ENCODE measurements at regions not wholly inside any gene's neighbourhood (a gene's known extent, or its start where the extent isn't known, plus 50 kb on each side); places are given as distances from the start of the nearest gene placed in this dataset.

DNA sequence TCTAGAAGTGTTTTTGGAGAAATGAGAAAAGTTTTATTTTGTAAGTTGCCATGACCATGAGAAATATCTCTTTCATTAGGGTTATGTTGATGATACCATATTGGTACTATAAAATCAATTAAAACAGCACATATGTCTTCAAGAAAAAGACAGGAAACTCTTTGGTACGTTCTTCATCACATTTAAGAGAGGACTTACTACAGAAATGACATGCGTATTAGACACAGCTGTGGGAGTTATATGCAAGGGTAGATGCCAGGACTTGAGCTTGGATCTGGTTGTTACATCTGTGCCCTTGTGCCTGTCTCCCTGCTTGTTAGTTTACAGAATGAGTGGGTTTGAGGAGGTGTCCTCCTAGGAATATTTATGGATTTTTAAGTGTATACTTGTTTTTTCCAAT lies 103.4 kb upstream of the P2RY1 start:
- ATAC-seq (no peak), DNase-seq (no peak)
- no peak overlapping the region for H3K4me3 Mint-ChIP-seq
- H3K4me1 Mint-ChIP-seq: no peaks in the 10 kb centered on the region
- H3K9me3 ChIP-seq (ENCODE audit: control insufficient read depth, low read length, poor library complexity, severe bottlenecking): no peaks in the 10 kb centered on the region
- no peaks in the 10 kb centered on the region for H3K36me3 Mint-ChIP-seq (ENCODE audit: low read depth)
- H3K27me3 Mint-ChIP-seq: no peaks in the 10 kb centered on the region
- H3K27ac Mint-ChIP-seq: no peak overlapping the region

DNA sequence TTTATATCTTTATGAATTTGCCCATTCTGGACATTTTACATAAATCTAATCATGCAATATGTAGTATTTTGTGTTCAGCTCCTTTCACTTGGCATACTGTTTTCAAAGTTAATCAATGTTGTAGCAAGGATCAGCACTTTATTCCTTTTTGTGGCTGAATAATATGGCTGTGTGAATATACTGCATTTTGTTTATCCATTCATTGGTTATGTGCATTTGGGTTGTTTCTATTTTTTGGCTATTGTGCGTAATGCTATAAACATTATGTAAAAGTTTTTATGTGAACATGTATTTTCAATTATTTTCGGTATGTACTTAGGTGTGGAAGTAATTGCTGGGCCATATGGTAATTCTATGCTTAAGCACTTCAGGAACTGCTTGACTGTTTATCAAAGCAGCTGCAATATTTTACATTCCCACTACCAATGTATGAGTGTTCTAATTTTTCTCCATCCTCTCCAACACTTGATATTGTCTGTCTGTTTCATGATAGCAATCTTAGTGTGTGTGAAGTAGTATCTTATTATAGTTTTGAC lies 101.3 kb upstream of the P2RY1 start:
- ATAC-seq (no peak), DNase-seq (no peak)
- no peaks in the 10 kb centered on the region for H3K36me3 Mint-ChIP-seq (ENCODE audit: low read depth)
- H3K9me3 ChIP-seq (ENCODE audit: control insufficient read depth, low read length, poor library complexity, severe bottlenecking): no peaks in the 10 kb centered on the region
- H3K4me1 Mint-ChIP-seq: no peaks in the 10 kb centered on the region
- no peak overlapping the region for H3K27ac Mint-ChIP-seq
- H3K4me3 Mint-ChIP-seq: no peak overlapping the region
- peaks cover 4% of the 10 kb centered on the region for H3K27me3 Mint-ChIP-seq

DNA sequence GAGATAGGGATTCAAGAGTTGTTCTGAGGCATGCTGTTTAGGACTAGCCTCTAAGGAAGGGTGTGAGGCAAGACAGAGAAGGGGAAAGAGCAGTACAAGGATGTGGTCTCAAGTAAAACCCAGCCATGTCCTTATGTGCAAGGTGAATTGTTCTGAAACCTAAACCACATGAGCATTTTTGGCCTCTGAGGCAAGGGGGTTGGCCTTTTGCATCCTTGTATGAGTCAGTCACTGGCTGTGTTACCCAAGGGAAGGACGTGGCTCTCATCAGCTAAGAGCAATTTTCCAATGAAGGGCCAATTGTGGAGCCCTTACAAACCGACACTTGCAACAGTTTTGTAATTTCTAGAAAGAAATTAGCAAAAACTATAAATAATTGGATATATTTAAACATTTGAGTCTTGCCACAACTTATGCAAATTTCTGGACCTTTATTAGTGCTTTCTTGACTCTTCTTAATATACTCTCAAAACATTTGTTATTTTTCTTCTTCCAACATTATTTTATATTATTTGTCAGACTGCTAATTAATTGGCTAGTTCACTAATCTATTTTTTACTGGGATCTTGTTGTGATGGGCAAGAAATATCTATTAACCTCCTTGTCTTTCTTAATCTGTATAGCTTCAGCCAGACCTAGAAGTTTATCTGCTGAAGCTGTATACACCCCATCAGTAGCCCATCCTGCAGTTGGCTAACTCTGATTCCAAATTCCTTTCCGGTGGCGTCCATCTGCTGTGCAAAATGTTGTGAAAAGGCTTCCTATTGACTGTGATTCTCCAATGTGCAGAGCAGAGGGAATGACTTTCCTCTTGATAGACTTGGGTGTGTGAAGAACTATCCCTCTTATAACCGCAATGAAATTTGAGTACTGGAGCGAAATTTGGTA lies 97.7 kb upstream of the P2RY1 start:
- H3K9me3 ChIP-seq (ENCODE audit: control insufficient read depth, low read length, poor library complexity, severe bottlenecking): no peaks in the 10 kb centered on the region
- Mint-ChIP-seq H3K36me3 (ENCODE audit: low read depth) (no peaks in the 10 kb centered on the region), H3K27me3 (peaks cover 4% of the 10 kb centered on the region), H3K4me3 (no peak overlapping the region), H3K4me1 (no peaks in the 10 kb centered on the region), H3K27ac (no peak overlapping the region)
- ATAC-seq (no peak), DNase-seq (no peak)

DNA sequence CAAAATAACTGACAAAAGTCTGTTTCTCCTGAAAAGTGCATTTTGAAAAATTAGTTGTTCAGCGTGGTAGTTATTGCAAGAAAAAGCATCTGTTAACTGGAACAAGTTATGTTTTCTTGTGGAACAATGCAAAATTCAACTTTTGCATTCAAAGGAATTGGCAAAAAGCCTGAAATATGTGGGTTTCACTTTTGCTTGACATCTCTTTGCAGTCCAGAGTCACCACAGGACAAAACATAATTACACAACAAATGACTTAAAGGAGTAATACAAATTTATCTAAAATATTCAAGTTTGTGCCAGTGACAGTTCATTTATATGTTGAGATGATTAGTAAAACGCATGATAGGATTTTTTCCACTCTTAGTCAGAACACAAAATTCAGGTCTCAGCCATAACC lies 96.3 kb upstream of the P2RY1 start:
- Mint-ChIP-seq H3K27ac (no peak overlapping the region), H3K4me3 (no peak overlapping the region), H3K4me1 (no peaks in the 10 kb centered on the region), H3K27me3 (peaks cover 4% of the 10 kb centered on the region), H3K36me3 (ENCODE audit: low read depth) (no peaks in the 10 kb centered on the region)
- no peaks in the 10 kb centered on the region for H3K9me3 ChIP-seq (ENCODE audit: control insufficient read depth, low read length, poor library complexity, severe bottlenecking)
- DNase-seq (no peak), ATAC-seq (no peak)

DNA sequence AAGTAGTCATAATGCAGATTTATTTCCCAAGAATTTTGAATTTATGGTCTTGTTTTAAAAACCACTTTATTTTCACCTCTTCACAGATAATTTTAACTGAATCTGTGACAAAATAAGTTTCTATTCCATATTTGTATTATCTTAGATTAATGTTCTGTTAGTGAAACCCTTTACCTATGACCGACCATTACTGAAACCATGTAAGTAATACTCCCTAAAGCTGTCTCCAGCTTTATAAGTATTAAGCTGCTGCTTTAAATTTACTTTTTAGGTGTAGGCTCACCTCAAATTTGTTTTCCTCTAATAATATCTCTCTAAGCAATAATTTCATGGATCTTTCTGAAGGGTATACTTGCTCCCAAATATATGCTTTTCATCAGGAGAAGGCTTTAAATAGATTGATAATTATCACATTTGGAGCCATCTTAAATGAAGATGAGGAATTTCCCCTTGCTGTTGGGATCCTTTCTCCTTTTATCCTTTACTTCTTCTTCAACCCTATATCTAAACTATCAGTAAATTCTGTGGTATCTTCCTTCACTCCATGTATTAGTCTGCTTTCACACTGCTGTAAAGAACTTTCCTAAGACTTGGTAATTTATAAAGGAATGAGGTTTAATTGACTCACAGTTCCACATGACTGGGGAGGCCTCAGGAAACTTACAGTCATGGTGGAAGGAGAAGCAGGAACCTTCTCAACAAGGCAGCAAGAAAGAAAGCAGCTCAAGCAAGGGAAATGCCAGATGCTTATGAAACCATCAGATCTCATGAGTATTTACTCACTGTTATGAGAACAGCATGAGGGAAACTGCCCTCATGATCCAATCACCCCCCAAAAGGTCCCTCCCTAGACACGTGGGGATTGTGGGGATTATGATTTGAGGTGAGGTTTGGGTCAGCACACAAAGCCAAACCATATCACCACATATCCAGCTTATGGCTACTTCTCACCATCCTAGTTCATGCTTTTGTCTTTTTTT lies 92.3 kb upstream of the P2RY1 start:
- no peaks in the 10 kb centered on the region for H3K4me1 Mint-ChIP-seq
- DNase-seq (no peak), ATAC-seq (no peak)
- H3K9me3 ChIP-seq (ENCODE audit: control insufficient read depth, low read length, poor library complexity, severe bottlenecking): no peaks in the 10 kb centered on the region
- no peak overlapping the region for H3K4me3 Mint-ChIP-seq
- H3K27me3 Mint-ChIP-seq: peaks cover under 1% of the 10 kb centered on the region
- no peak overlapping the region for H3K27ac Mint-ChIP-seq
- no peaks in the 10 kb centered on the region for H3K36me3 Mint-ChIP-seq (ENCODE audit: low read depth)

DNA sequence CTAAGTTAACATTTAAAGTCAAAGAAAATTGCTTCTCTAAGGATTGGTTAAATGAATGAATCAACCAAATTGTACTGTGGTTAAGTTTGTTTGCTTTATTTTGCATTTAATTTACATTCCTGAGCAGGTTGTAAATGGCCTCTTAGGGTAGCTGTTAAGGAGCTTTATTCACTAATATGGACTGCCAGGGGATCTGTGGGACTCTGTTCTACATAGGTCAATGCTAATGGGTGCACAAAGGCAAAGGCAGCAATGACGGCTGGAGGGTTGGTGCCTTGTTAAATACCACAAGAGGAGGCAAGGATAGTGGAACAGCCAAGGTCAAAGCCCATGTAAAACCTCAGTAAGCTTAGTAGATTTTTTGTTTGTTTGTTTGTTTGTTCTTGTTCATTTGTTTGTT lies 89.3 kb upstream of the P2RY1 start:
- no peak overlapping the region for H3K4me3 Mint-ChIP-seq
- no peak overlapping the region for H3K27ac Mint-ChIP-seq
- H3K36me3 Mint-ChIP-seq (ENCODE audit: low read depth): no peaks in the 10 kb centered on the region

DNA sequence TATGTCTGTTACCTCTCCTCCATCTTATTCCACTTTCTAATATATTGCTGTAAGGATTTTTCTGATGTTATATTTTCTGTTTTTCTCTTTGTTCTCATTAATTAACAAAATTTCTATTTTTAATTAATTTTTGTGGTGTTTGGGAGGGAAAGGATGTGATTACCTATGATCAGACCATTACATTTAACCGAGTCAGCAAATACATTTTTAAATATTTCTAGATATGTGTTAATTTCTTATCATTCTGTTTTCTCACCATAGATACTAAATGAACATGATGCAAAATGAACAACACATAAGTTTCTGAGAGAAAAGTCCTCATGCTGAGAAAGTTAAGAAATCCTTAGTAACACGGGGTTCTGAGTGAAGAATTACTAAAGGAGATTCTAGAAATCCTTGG lies 80.6 kb upstream of the P2RY1 start:
- no peaks in the 10 kb centered on the region for H3K9me3 ChIP-seq (ENCODE audit: control insufficient read depth, low read length, poor library complexity, severe bottlenecking)
- ATAC-seq: no peak
- H3K4me1 Mint-ChIP-seq: no peaks in the 10 kb centered on the region

More for the DNA sequence above, 89.3 kb upstream of the P2RY1 start:
- Mint-ChIP-seq H3K4me1 (no peaks in the 10 kb centered on the region), H3K27me3 (no peaks in the 10 kb centered on the region)
- DNase-seq: no peak
- no peaks in the 10 kb centered on the region for H3K9me3 ChIP-seq (ENCODE audit: control insufficient read depth, low read length, poor library complexity, severe bottlenecking)
- ATAC-seq: no peak

DNA sequence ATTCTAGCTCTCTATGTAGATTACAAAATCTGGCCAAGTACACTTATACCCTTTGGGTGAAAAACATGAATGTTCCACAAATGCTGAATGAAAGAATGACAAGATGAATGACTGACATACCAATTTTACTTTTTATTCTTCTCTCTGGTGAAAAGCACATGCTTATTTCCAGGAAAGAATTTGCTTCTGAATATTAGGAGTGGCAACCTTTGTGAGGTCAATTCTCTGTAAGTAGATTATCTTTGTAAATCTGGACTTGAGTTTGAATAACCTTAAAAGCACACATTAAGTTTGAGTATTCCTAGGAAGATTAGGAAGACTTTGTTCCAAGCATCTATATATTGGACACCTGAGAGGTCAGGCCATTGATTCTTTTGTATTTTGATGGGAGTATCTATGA lies 78.1 kb upstream of the P2RY1 start:
- ATAC-seq (no peak), DNase-seq (no peak)
- no peaks in the 10 kb centered on the region for H3K9me3 ChIP-seq (ENCODE audit: control insufficient read depth, low read length, poor library complexity, severe bottlenecking)
- Mint-ChIP-seq H3K27ac (no peak overlapping the region), H3K4me1 (no peaks in the 10 kb centered on the region), H3K27me3 (no peaks in the 10 kb centered on the region), H3K4me3 (no peak overlapping the region), H3K36me3 (ENCODE audit: low read depth) (no peaks in the 10 kb centered on the region)

More for the DNA sequence above, 80.6 kb upstream of the P2RY1 start:
- Mint-ChIP-seq H3K27me3 (no peaks in the 10 kb centered on the region), H3K4me3 (no peak overlapping the region), H3K27ac (no peak overlapping the region), H3K36me3 (ENCODE audit: low read depth) (no peaks in the 10 kb centered on the region)
- no peak for DNase-seq

DNA sequence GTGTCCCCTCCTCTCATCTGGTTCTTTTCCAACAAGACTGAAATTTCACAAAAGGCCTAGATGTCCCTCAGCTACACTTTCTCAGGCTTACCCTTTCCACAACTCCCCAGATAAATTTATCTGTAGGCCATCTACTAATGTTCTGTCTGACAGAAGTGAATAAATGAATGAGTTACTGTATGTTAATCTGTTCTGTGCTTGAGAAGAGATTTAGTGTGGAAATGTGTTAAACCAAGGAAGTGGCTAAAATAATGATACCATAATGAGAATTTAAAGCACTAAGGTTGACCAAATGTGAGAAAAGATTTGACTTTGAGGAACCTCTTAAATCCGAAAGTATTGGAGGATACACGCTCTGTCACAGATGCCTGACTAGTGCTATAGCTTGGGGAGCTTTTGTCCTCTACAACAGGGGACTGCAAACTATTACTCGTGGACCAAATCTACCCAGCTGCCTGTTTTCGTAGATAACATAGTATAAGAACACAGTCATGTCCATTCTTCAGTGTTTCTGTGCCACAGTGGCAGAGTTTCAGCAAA lies 74.8 kb upstream of the P2RY1 start:
- ATAC-seq: no peak
- Mint-ChIP-seq H3K4me3 (no peak overlapping the region), H3K27ac (no peak overlapping the region), H3K27me3 (no peaks in the 10 kb centered on the region), H3K36me3 (ENCODE audit: low read depth) (no peaks in the 10 kb centered on the region), H3K4me1 (no peaks in the 10 kb centered on the region)
- DNase-seq: no peak
- no peaks in the 10 kb centered on the region for H3K9me3 ChIP-seq (ENCODE audit: control insufficient read depth, low read length, poor library complexity, severe bottlenecking)

DNA sequence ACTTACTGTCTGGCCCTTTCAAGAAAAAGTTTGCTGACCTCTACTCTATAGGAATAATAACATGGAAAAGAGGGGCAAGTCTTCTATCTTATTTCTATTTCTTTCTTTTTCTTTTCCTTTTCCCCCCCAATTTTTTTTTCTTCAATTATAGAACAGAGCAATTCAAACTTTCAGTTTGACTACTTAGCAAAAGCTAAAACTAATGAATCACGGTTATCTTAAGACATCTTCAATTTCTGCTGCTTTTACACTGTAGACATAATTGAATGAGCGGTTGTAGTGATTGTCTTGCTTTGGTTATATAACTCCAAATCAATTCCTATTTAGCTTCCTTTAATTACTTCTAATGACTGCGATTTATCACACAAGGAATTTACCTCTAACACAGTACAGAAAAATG lies 74.3 kb upstream of the P2RY1 start:
- DNase-seq: no peak
- Mint-ChIP-seq H3K4me1 (no peaks in the 10 kb centered on the region), H3K36me3 (ENCODE audit: low read depth) (no peaks in the 10 kb centered on the region), H3K27ac (no peak overlapping the region), H3K27me3 (no peaks in the 10 kb centered on the region), H3K4me3 (no peak overlapping the region)
- no peak for ATAC-seq
- no peaks in the 10 kb centered on the region for H3K9me3 ChIP-seq (ENCODE audit: control insufficient read depth, low read length, poor library complexity, severe bottlenecking)

DNA sequence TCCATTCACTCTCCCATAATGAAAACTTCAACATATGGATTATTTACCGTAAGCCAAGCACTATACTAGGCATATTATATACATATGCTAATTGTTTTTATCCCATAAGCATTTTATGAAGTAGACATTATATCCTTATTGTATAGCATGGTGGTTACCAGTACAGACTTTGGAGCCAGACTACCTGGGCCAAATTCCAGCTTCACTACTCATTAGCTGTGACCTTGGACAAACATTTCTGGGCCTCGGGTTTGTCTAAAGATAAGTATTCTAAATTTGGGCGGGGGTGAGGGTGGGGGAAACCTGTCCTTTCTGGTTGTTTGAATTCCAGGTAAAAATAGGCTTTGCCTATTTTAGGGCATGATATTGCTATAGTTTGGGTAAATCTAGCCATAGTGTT lies 66.5 kb upstream of the P2RY1 start:
- ATAC-seq: no peak
- Mint-ChIP-seq H3K4me3 (no peak overlapping the region), H3K4me1 (no peaks in the 10 kb centered on the region), H3K27ac (no peak overlapping the region), H3K27me3 (no peaks in the 10 kb centered on the region), H3K36me3 (ENCODE audit: low read depth) (no peaks in the 10 kb centered on the region)
- no peak for DNase-seq
- no peaks in the 10 kb centered on the region for H3K9me3 ChIP-seq (ENCODE audit: control insufficient read depth, low read length, poor library complexity, severe bottlenecking)

DNA sequence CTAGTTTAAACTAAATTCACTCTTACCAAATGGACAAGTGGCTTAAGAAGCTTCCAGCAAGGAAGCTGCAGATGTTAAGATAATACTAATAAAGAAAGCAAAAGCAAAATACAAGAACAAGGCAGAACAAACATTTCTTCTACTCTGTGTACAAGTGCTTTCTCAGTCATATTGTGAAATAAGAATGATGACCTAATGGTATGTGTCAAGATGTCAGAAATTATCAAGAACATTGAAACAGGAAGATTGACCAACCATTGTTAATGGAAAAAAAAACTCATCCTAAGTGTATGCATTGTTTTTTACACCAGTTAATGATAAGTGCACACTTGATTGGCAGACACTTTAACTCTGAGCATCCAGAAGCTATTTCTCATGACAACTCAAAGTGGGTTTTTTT lies 65.4 kb upstream of the P2RY1 start:
- H3K9me3 ChIP-seq (ENCODE audit: control insufficient read depth, low read length, poor library complexity, severe bottlenecking): no peaks in the 10 kb centered on the region
- ATAC-seq (no peak), DNase-seq (no peak)
- Mint-ChIP-seq H3K36me3 (ENCODE audit: low read depth) (no peaks in the 10 kb centered on the region), H3K4me1 (no peaks in the 10 kb centered on the region), H3K4me3 (no peak overlapping the region), H3K27me3 (no peaks in the 10 kb centered on the region), H3K27ac (no peak overlapping the region)

DNA sequence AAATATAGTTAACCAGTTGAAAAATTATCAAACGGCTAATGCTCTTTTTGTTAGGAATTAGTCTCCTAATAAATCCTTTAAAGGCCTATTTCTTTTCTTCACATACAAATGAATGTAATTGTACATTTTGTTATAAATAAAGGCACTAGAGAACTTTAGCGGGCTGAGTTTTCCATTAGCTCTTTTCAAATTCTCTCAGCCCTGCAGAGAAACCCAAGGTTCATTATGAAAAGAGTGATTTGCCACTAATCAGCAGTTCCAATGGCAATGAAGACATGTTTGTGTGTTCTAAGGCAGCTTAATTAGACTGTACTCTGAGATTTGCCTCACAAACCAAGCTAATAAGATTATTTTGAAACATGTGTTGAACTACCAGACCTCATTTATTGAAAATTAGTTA lies 64.6 kb upstream of the P2RY1 start:
- Mint-ChIP-seq H3K36me3 (ENCODE audit: low read depth) (no peaks in the 10 kb centered on the region), H3K4me3 (no peak overlapping the region), H3K27ac (no peak overlapping the region)

More for the DNA sequence above, 64.6 kb upstream of the P2RY1 start:
- no peaks in the 10 kb centered on the region for H3K9me3 ChIP-seq (ENCODE audit: control insufficient read depth, low read length, poor library complexity, severe bottlenecking)
- ATAC-seq: no peak
- Mint-ChIP-seq H3K4me1 (no peaks in the 10 kb centered on the region), H3K27me3 (no peaks in the 10 kb centered on the region)
- no peak for DNase-seq
